Activated CD8-positive, alpha-beta memory T cell treated with anti-CD3 and anti-CD28 coated beads for 36 hours (primary cell): ENCODE measurements at regions not wholly inside any gene's neighbourhood (a gene's known extent, or its start where the extent isn't known, plus 50 kb on each side); places are given as distances from the start of the nearest gene placed in this dataset.

Experiments
- CTCF ChIA-PET: fragments of 350-600 bp; sonication (Branson Sonifier 250); formaldehyde crosslinking; loops from one replicate; lab custom pipeline; 2021; ENCODE audit warnings: antibody characterized with exemption; lab: Charles Lee
- POLR2A ChIA-PET: fragments of 350-600 bp; sonication (Branson Sonifier 250); formaldehyde crosslinking; loops from one replicate; lab custom pipeline; 2021; ENCODE audit warnings: antibody characterized with exemption; lab: Charles Lee

DNA sequence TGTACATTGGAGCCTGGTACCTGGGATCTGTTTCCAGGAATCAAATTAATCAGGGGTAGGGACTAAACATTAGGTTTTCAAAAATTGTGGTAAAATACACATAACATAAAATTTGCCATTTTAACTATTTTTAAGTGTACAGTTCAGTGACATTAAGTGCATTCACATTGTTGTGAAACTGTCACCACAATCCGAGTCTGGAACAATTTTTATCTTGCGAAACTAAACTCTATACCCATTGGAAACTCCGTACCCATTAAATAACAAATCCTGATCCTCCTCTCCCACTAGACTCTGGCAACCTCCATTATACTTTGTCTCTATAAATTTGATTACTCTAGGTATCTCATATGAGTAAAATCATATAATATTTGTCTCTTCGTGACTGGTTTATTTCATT lies 486.2 kb downstream of the GADD45G start:
- CTCF ChIA-PET: no interaction called here

DNA sequence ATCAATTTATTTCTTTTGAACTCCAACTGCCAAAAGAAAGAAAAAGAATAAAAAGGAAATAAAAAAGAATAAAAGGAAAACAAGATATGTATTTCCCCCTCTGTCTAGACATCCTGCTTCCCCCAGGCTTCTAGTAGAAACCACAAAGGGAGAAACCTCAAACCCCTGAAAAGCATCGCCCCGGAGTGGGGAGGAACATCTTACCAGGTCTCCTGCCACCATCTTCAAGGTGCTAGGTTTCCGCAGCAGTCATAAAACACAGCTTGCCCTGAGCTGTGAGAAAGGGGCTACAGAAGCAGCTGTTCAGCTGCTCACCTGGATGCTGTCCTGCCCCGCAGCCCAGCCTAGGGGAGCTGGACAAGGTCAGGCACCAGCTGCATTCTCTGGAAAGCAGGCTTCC lies 487.7 kb downstream of the GADD45G start:
- CTCF ChIA-PET: interaction anchor here (1.0 kb wide), 1 partner anchor 489 kb away, joined by 3 read pairs; no protein-coding TSS in a partner anchor
- POLR2A ChIA-PET: no interaction called here

More for the DNA sequence above, 486.2 kb downstream of the GADD45G start:
- POLR2A ChIA-PET: no interaction called here

DNA sequence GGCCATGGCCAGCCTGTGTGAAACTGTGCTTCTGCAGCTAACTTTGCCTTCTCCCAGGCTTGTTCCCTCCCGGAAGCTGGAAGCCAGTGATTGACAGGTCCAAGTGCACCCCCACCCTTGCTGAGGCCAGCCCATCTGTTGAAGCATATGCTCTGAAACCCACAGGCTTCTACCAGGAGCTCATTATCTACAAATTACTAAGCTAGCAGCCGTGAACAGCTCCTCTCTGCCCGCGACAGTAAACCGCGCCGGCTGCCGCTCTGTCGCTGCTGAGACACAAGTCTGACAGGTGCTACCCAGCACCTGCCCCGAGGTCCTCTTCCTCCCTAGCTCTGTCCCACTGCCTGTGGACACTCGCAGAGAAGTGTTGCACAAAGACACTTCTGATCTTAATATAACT lies 490.9 kb downstream of the GADD45G start:
- CTCF ChIA-PET: interaction anchor here (0.6 to 1.5 kb wide), 4 partner anchors 489 to 508 kb away, joined by 3 to 6 read pairs (median 3); no protein-coding TSS in a partner anchor

DNA sequence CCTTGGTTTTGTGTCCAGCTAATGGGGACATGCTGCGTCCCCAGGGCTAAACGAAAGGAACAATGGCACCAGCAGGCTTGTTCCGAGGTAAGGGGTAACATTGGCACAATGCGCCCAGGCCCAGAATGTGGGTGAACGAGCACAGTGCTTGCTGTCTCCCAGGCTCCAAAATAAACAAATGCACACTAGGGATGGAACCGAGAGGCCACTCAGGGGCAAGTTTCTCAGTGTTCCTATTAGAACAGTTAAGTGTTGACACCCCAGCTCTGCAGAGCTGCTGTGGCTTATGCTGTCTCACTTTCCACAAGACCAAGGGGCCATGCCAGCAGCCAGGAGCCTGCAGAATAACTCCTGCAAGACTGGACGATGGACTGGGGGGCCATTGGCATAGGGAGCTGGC lies 492.4 kb downstream of the GADD45G start:
- ChIA-PET CTCF (interaction anchor here (1.5 kb wide), 1 partner anchor 499 kb away, joined by 9 read pairs; no protein-coding TSS in a partner anchor), POLR2A (no interaction called here)

More for the DNA sequence above, 490.9 kb downstream of the GADD45G start:
- POLR2A ChIA-PET: no interaction called here

DNA sequence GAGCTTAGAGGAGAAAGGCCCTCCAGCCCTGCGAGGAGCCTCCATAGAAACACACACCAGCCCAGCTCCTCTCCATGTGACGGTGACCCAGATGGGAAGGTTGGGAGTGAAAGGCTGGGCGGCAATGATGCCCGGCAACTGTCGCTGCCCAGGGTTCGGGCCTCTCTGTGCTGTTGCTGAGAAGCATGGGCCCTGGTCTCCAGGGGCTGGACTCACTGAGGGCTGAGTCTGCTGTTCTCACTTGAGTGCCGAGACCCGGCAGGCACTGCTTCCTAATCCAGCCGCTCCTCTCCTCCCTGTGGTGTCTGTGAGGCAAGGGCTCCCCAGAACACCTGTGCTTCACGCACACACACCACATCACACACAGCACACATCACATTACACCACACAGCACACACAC lies 493.6 kb downstream of the GADD45G start:
- ChIA-PET POLR2A (no interaction called here), CTCF (interaction anchor here (1.5 kb wide), 1 partner anchor 500 kb away, joined by 9 read pairs; no protein-coding TSS in a partner anchor)

GRCh38 chr9:90099262-90099963 lies 494.6 kb downstream of the GADD45G start:
- ChIA-PET CTCF (interaction anchor here (0.9 to 8.3 kb wide), 2 partner anchors 497 to 506 kb away, joined by 4 to 102 read pairs; partner anchors contain the start of gene GADD45G), POLR2A (no interaction called here)

DNA sequence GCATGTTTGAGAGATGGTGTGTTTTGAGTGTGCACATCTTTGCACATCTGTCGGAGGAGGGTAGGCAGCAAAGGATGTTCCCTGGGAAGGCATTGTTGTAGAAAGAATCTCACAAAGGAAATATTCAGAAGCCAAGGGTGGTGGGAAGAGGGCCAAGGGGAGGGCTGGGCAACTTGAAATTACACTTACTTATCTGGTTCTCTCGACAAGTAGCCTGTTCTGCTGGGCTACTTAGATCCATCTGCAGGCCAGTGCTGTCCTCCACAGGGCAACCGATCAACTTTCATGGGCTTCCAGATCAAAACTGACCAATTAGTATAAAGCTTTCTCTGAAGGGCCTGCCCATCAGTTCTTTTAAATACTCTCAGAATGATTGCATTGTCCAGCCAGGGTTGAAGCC lies 495.2 kb downstream of the GADD45G start:
- ChIA-PET CTCF (interaction anchor here (0.9 to 8.3 kb wide), 2 partner anchors 498 to 506 kb away, joined by 4 to 102 read pairs; partner anchors contain the start of gene GADD45G), POLR2A (no interaction called here)

DNA sequence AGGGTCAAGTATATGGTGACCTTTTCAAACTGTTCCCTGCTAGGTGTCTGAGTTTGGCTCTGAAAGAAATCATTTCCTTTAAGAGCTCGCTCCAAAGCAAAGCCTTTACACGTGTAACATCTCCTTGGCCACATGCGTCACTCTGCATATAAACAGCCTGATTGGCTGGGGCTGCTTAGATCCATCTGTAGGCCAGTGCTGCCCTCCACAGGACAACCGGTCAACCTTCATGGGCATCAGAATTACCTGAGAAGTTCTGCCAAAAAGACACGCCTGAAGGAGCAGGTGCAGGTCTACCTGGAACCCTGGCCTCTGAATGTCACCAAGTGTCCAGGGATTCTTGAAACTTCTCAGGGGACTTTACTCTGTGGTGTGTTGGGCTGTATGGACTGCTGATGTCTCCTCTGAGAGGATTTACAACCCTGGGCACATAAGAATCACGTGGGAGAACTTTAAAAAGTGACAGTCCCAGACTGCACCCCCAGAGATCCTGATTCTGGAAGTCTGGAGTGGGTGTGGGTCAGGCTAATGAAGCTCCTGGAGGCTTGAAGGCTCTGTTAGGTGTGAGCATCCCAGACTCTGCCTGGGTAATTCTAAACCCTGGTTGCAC lies 497.6 kb downstream of the GADD45G start:
- ChIA-PET POLR2A (no interaction called here), CTCF (interaction anchor here (0.6 to 8.3 kb wide), 5 partner anchors 12 to 511 kb away, joined by 3 to 102 read pairs (median 3); partner anchors contain the start of gene GADD45G)

DNA sequence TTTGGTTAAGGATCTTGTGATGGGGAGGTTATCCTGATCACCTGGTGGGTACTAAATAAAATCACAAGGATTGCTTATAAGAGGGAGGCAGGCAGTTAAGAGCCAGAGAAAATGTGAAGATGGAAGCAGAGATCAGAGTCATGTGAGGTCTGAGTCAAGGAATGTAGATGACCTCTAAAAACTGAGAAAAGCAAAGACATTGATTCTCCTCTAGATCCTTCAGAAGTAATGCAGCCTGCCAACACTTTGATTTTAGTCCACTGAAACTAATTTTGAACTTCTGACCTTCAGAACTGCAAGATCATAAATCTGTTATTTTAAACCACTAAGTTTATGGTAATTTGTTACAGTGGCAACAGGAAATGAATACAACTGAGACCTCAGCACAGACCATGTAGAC lies 499.0 kb downstream of the GADD45G start:
- ChIA-PET POLR2A (no interaction called here), CTCF (interaction anchor here (1.2 to 8.3 kb wide), 2 partner anchors 502 to 510 kb away, joined by 3 to 102 read pairs; partner anchors contain the start of gene GADD45G)

DNA sequence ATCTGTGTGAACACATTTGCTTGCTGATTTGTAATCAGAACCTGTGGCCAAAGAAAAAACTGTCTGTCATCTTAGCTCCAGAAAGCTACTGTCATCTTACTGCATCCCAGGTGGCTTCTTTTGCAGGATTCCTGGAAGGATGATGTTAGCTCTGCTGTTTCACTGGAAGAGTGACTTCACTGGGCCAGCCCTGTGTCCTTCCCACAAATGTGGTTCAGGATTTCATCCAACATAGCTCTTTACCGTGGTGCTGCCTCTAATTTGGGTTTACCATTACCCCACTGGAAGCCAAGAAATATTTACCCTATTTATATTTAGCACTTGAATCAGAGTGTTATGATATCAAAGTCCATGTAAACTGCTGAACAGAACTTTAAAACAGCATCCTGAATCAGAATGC lies 501.0 kb downstream of the GADD45G start:
- POLR2A ChIA-PET: no interaction called here
- CTCF ChIA-PET: interaction anchor here (0.7 to 8.3 kb wide), 3 partner anchors 51 to 510 kb away, joined by 3 to 102 read pairs (median 3); partner anchors contain the start of gene GADD45G

GRCh38 chr9:90107040-90107725 lies 502.4 kb downstream of the GADD45G start:
- POLR2A ChIA-PET: no interaction called here
- CTCF ChIA-PET: interaction anchor here (8.3 kb wide), 1 partner anchor 505 kb away, joined by 102 read pairs; the partner anchor contains the start of gene GADD45G

DNA sequence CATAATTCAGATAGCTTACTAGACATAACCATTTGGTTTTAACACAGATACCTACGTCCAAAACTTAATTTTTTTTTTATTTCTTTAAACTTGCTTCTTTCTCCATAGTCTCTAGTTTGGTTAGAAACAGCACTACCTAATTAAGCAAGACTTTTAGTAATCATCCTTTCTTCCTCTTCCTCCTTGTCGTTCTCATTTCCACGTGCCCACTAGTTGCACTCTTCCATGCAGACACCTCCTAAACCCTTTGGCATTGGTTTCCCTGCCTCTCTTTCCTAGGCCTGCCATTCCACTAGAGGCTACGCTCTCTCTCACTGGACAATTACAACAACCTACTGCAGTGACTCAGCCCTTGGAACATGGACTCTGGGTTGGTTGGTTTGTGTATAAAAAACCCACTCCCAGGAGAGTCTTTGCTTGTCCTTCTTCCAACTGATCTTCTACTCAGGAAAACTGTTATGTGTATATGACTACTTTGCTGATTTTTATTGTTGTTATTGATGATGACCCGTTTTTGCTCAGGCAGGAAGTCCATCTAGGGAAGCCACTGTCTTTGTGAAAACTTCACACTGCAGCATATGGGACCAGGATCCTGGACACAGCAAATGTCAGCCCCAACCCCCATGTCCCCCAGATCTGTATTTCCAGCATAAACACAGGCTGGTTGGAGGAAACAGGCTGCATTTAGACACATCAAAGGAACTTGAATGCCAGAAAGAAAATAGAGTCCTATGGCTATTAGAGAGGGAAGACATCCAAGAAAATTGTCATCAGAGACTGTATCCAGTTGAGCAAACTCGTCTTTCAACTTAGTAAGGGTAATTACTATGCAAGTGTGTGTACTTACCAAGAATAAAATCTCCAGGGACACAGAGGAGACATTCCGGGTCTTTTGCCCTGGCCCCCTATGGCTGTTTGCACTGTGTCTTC lies 503.2 kb downstream of the GADD45G start:
- ChIA-PET CTCF (no interaction called here), POLR2A (no interaction called here)

GRCh38 chr9:90112788-90113187 lies 508.0 kb downstream of the GADD45G start:
- ChIA-PET CTCF (interaction anchor here (0.6 kb wide), 1 partner anchor 508 kb away, joined by 3 read pairs; the partner anchor contains the start of gene GADD45G), POLR2A (no interaction called here)

DNA sequence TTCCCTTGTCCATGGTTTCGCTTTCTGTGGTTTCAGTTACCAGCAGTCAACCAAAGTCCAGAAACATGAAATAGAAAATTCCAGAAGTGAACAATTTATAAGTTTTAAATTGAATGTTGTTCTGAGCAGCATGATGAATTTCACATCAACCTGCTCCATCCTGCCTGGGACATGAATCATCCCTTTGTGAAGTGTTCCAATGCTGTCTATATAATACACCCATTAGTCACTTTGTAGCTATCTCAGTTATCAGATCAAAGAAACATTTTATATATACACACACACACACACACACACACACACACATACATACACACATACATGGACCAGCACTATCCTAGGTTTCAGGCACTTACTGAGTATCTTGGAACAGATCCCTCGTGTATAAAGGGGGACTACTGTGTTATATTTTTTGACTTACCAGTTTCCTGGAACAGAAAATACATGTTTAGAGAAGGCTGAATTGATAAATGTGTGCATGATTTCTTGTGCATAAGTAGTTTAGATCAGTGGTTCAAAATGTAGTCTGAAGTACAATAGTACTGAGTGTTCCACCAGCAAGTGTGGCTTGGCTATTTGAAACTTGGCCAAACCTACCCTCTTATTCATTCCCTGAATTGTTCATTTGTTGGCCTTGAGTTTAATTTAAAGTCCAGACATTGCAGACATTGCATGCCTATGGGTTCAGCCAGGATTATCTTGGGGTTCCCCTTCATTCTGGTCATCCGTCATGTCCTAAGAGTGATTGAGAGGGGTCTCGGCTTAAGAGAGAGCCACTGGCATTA lies 510.0 kb downstream of the GADD45G start:
- CTCF ChIA-PET: interaction anchor here (0.9 kb wide), 1 partner anchor 13 kb away, joined by 3 read pairs; no protein-coding TSS in a partner anchor
- POLR2A ChIA-PET: no interaction called here

GRCh38 chr9:90121762-90122161 lies 517.0 kb downstream of the GADD45G start:
- POLR2A ChIA-PET: no interaction called here
- CTCF ChIA-PET: interaction anchor here (0.7 kb wide), 1 partner anchor 517 kb away, joined by 3 read pairs; the partner anchor contains the start of gene GADD45G

GRCh38 chr9:90124961-90125360 lies 517.7 kb downstream of the DIRAS2 start:
- ChIA-PET CTCF (no interaction called here), POLR2A (no interaction called here)

- ChIA-PET CTCF (interaction anchor here (1.4 kb wide), 1 partner anchor 530 kb away, joined by 3 read pairs; no protein-coding TSS in a partner anchor), POLR2A (interaction anchor here (0.6 kb wide), 1 partner anchor 67 kb away, joined by 3 read pairs; no protein-coding TSS in a partner anchor)
These were observed 514.7 kb downstream of the DIRAS2 start for GRCh38 chr9:90127923-90128322.
